ENCODE measurements at regions not wholly inside any gene's neighbourhood (a gene's known extent, or its start where the extent isn't known, plus 50 kb on each side); places are given as distances from the start of the nearest gene placed in this dataset.
"Not testable (repeated sequence)": the region's sequence is repeated elsewhere in the genome, so short reads cannot be mapped to it uniquely, and the experiment has no call there.

DNA sequence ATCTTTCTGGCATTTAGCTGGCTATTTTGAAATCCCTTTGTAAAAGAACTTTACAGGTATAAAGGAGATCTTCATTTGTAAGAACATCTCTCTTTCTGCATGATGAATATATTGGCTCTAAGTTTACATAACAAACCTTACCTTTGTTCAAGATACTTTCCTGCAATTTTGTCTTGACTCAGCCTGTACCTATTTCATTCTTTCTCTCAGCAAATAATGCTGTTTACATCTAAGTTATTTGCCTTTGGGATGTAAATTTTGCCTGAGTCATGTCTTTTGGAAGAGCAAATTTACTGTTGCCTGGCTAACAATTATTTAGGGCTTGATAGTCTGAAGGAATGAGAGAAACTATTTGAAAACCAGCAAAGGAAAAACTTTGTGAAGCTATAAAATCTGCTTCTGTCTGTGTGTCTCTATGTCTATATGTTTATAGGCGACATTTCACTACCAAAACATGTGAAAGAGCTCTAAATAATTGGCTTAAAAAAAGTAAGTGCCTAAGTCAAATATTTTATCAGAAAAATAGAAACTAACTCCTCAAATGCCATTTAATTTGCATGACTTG lies 214.3 kb upstream of the TGIF2LX start:
- TF ChIP-seq, protein P1, sequence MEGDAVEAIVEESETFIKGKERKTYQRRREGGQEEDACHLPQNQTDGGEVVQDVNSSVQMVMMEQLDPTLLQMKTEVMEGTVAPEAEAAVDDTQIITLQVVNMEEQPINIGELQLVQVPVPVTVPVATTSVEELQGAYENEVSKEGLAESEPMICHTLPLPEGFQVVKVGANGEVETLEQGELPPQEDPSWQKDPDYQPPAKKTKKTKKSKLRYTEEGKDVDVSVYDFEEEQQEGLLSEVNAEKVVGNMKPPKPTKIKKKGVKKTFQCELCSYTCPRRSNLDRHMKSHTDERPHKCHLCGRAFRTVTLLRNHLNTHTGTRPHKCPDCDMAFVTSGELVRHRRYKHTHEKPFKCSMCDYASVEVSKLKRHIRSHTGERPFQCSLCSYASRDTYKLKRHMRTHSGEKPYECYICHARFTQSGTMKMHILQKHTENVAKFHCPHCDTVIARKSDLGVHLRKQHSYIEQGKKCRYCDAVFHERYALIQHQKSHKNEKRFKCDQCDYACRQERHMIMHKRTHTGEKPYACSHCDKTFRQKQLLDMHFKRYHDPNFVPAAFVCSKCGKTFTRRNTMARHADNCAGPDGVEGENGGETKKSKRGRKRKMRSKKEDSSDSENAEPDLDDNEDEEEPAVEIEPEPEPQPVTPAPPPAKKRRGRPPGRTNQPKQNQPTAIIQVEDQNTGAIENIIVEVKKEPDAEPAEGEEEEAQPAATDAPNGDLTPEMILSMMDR (IDR thresholded peaks at IDR 0.05), result not testable (repeated sequence)
- TF ChIP-seq REST (IDR thresholded peaks at IDR 0.05; ENCODE audit: insufficient read depth in 1 of 2, low read depth in 2 of 2, low read length in 1 of 2); SIN3A (IDR thresholded peaks at IDR 0.05; ENCODE audit: borderline replicate concordance, insufficient read depth, low read depth, low read length); POLR2AphosphoS5 (IDR thresholded peaks at IDR 0.05; ENCODE audit: low read depth, low read length); TCF7L2 (IDR thresholded peaks at IDR 0.05; ENCODE audit: low read depth, low read length): not testable (repeated sequence)
